ENCODE measurements at regions not wholly inside any gene's neighbourhood (a gene's known extent, or its start where the extent isn't known, plus 50 kb on each side); places are given as distances from the start of the nearest gene placed in this dataset.

GRCh38 chr3:13161021-13161759 is 88.0 kb upstream of the IQSEC1 start:
- TF ChIP-seq CTCF (IDR thresholded peaks at IDR 0.05) (no peak), POLR2AphosphoS5 (IDR thresholded peaks at IDR 0.05) (no peak), EP300 (IDR thresholded peaks at IDR 0.05) (no peak), POLR2A (IDR thresholded peaks at IDR 0.05) (no peak)

All from stomach (tissue), 4 donors.